ENCODE measurements at regions not wholly inside any gene's neighbourhood (a gene's known extent, or its start where the extent isn't known, plus 50 kb on each side); places are given as distances from the start of the nearest gene placed in this dataset.

DNA sequence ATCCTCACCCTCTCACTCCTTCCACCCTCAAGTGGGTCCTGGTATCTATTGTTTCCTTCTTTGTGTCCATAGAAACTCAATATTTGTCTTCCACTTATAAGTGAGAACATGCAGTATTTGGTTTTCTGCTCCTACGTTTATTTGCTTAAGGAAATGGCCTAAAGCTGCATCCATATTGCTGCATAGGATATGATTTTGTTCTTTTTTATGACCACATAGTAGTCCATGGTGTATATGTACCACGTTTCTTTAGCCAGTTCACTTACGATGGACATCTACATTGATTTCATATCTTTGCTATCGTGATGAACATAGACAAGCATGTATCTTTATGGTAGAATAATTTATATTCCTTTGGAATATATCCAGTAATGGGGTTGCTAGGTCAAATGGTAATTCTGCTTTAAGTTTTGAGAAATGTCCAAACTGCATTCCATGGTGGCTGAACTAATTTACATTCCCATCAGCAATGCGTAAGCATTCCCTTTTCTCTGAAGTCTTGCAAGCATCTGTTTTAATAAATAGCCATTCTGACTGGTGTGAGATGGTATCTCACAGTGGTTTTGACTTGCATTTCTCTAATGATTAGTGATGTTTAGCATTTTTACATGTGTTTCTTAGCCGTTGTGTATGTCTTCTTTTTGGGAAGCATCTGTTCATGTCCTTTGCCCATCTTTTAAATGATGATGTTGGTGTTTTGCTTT lies 650.2 kb downstream of the ZNF385D start:
- no peaks in the 10 kb centered on the region for H3K36me3 ChIP-seq (ENCODE audit: control insufficient read depth, insufficient read depth, low read length)
- dilution Hi-C loops (cut with HindIII; ENCODE audit: low sequenced_read_pairs, unreplicated experiment): no loop called here
- intact Hi-C loops (cut with micrococcal nuclease): no loop called here
- no TSS peak for BruUV-seq (replicated peaks)
- no peak overlapping the region for H3K23ac ChIP-seq (ENCODE audit: low read depth, low read length)
- no peaks in the 10 kb centered on the region for H4K20me1 ChIP-seq (ENCODE audit: insufficient read depth, low read length)
- no peak overlapping the region for H2AK9ac ChIP-seq (replicated peaks; ENCODE audit: low read depth, low read length, poor library complexity)
- no peak overlapping the region for H4K8ac ChIP-seq (ENCODE audit: low read depth in 2 of 2, low read length in 2 of 2)
- H3K9ac ChIP-seq (ENCODE audit: low read depth, low read length): no peak overlapping the region
- no peak overlapping the region for H3K4me3 ChIP-seq (ENCODE audit: insufficient read depth, low read depth, low read length)
- H2AK5ac ChIP-seq (ENCODE audit: low read depth, low read length): no peak overlapping the region
- H3K4me1 ChIP-seq (ENCODE audit: control insufficient read depth, insufficient read depth, low read length): no peaks in the 10 kb centered on the region
- ChIA-PET POLR2A (ENCODE audit: unreplicated experiment) (no interaction called here), CTCF (no interaction called here)
- no peak overlapping the region for H2BK5ac ChIP-seq (ENCODE audit: low read depth, low read length, poor library complexity, severe bottlenecking)
- in situ Hi-C loops (cut with MboI; ENCODE audit: low sequenced_read_pairs): no loop called here
- WGBS, 2 experiments (ENCODE audit: extremely low coverage in 2 of 2, insufficient read length in 1 of 2): no CpG with 5 or more reads among the region's 6 CpGs
- ATAC-seq (ENCODE audit: low read depth) (no peak), DNase-seq (no peak)
- H2AFZ ChIP-seq (replicated peaks; ENCODE audit: low read length, poor library complexity): no peak overlapping the region
- no peak overlapping the region for H4K91ac ChIP-seq (ENCODE audit: insufficient read depth, low read depth, low read length)
- H2BK20ac ChIP-seq (ENCODE audit: low read depth, low read length): no peak overlapping the region
- H2BK120ac ChIP-seq (ENCODE audit: low read depth, low read length): no peak overlapping the region
- no peaks in the 10 kb centered on the region for H3K79me1 ChIP-seq (ENCODE audit: low read depth in 1 of 2, low read length in 2 of 2)
- no peak overlapping the region for H2BK15ac ChIP-seq (ENCODE audit: low read depth, low read length)
- H3K14ac ChIP-seq (replicated peaks; ENCODE audit: low read depth, low read length): no peak overlapping the region
- no peak overlapping the region for H4K5ac ChIP-seq (ENCODE audit: low read depth, low read length)
- no peak overlapping the region for H3K18ac ChIP-seq (ENCODE audit: low read depth, low read length)
- no peak overlapping the region for H3K4ac ChIP-seq (ENCODE audit: low read depth, low read length)
- no peak overlapping the region for H3K4me2 ChIP-seq (ENCODE audit: low read depth, low read length)
- H3K9me3 ChIP-seq (ENCODE audit: control insufficient read depth, insufficient read depth, low read length): peaks cover 7% of the 10 kb centered on the region
- H3K27ac ChIP-seq (ENCODE audit: insufficient read depth, low read length): no peak overlapping the region
- H3K56ac ChIP-seq (ENCODE audit: extremely low read depth, insufficient read depth, low read length): no peak overlapping the region
- no peaks in the 10 kb centered on the region for H3K9me1 ChIP-seq (ENCODE audit: insufficient read depth, low read length)
- H3K27me3 ChIP-seq (ENCODE audit: control insufficient read depth, insufficient read depth, low read length): no peaks in the 10 kb centered on the region
- no peak for TF ChIP-seq CEBPB (IDR thresholded peaks at IDR 0.05; ENCODE audit: low read depth, low read length)
- TF ChIP-seq POLR2A (IDR thresholded peaks at IDR 0.05; ENCODE audit: low read depth, low read length): no peak
- no peak for TF ChIP-seq SMC3 (IDR thresholded peaks at IDR 0.05; ENCODE audit: low read depth, low read length)
- TF ChIP-seq, protein P1, sequence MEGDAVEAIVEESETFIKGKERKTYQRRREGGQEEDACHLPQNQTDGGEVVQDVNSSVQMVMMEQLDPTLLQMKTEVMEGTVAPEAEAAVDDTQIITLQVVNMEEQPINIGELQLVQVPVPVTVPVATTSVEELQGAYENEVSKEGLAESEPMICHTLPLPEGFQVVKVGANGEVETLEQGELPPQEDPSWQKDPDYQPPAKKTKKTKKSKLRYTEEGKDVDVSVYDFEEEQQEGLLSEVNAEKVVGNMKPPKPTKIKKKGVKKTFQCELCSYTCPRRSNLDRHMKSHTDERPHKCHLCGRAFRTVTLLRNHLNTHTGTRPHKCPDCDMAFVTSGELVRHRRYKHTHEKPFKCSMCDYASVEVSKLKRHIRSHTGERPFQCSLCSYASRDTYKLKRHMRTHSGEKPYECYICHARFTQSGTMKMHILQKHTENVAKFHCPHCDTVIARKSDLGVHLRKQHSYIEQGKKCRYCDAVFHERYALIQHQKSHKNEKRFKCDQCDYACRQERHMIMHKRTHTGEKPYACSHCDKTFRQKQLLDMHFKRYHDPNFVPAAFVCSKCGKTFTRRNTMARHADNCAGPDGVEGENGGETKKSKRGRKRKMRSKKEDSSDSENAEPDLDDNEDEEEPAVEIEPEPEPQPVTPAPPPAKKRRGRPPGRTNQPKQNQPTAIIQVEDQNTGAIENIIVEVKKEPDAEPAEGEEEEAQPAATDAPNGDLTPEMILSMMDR (conservative IDR thresholded peaks at IDR 0.05; ENCODE audit: low read depth, low read length): no peak
- TF ChIP-seq USF2 (IDR thresholded peaks at IDR 0.05; ENCODE audit: low read depth, low read length): no peak
- no peak for TF ChIP-seq BHLHE40 (IDR thresholded peaks at IDR 0.05; ENCODE audit: low read depth, low read length)
- no peak for TF ChIP-seq MXI1 (IDR thresholded peaks at IDR 0.05; ENCODE audit: borderline replicate concordance, low read depth, low read length)
- no peak for TF ChIP-seq FOS (IDR thresholded peaks at IDR 0.05; ENCODE audit: low read depth, low read length)
- no peak for TF ChIP-seq RCOR1 (IDR thresholded peaks at IDR 0.05; ENCODE audit: insufficient replicate concordance, low read length)
- TF ChIP-seq MAZ (IDR thresholded peaks at IDR 0.05; ENCODE audit: borderline replicate concordance, low read depth, low read length): no peak
- TF ChIP-seq RFX5 (IDR thresholded peaks at IDR 0.05; ENCODE audit: low read depth, low read length): no peak
- TF ChIP-seq, protein P2, sequence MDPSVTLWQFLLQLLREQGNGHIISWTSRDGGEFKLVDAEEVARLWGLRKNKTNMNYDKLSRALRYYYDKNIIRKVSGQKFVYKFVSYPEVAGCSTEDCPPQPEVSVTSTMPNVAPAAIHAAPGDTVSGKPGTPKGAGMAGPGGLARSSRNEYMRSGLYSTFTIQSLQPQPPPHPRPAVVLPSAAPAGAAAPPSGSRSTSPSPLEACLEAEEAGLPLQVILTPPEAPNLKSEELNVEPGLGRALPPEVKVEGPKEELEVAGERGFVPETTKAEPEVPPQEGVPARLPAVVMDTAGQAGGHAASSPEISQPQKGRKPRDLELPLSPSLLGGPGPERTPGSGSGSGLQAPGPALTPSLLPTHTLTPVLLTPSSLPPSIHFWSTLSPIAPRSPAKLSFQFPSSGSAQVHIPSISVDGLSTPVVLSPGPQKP (IDR thresholded peaks at IDR 0.05; ENCODE audit: borderline replicate concordance, low read depth, low read length): no peak
- TF ChIP-seq RAD21 (IDR thresholded peaks at IDR 0.05; ENCODE audit: low read length): no peak
- TF ChIP-seq CHD1 (IDR thresholded peaks at IDR 0.05; ENCODE audit: low read depth, low read length): no peak
- no peak for TF ChIP-seq MAFK (IDR thresholded peaks at IDR 0.05; ENCODE audit: low read depth, low read length)
- TF ChIP-seq NFE2L2 (IDR thresholded peaks at IDR 0.05; ENCODE audit: low read depth, low read length): no peak
